ENCODE measurements at regions not wholly inside any gene's neighbourhood (a gene's known extent, or its start where the extent isn't known, plus 50 kb on each side); places are given as distances from the start of the nearest gene placed in this dataset.

GRCh38 chrX:95693365-95693764, 991.3 kb upstream of the DIAPH2 start:
- TF ChIP-seq POLR2A (IDR thresholded peaks at IDR 0.05) (no peak), POLR2AphosphoS5 (IDR thresholded peaks at IDR 0.05) (no peak), CTCF (IDR thresholded peaks at IDR 0.05 in 8 of 11, conservative IDR thresholded peaks at IDR 0.05 in 3 of 11) (no peak)
- no peaks in the 10 kb centered on the region for H3K4me1 ChIP-seq
- no peak overlapping the region for H3K4me3 ChIP-seq
- H3K36me3 ChIP-seq: no peaks in the 10 kb centered on the region
- H3K27me3 ChIP-seq (replicated peaks in 1 of 7): no peaks in the 10 kb centered on the region
- no peaks in the 10 kb centered on the region for H3K9me3 ChIP-seq
- 65 to 85% (median 75%) methylated on average over 2 of the region's 2 CpGs for WGBS, 5 donors
- no peak overlapping the region for H3K27ac ChIP-seq
- no peak for DNase-seq
- intact Hi-C loops (cut with DNase I; ENCODE audit: low total_unique reads): no loop called here

GRCh38 chrX:95703696-95704095, 980.9 kb upstream of the DIAPH2 start:
- Histone ChIP-seq H3K36me3 (no peaks in the 10 kb centered on the region), H3K4me3 (no peak overlapping the region), H3K27ac (no peak overlapping the region), H3K27me3 (replicated peaks in 1 of 7) (no peaks in the 10 kb centered on the region), H3K4me1 (no peaks in the 10 kb centered on the region), H3K9me3 (peaks cover 0 to 4% (median 0%) of the 10 kb centered on the region in 8 donors)
- intact Hi-C loops (cut with DNase I; ENCODE audit: low total_unique reads): no loop called here
- no peak for TF ChIP-seq POLR2A (IDR thresholded peaks at IDR 0.05)
- TF ChIP-seq CTCF (IDR thresholded peaks at IDR 0.05 in 8 of 11, conservative IDR thresholded peaks at IDR 0.05 in 3 of 11): no peak
- no peak for TF ChIP-seq POLR2AphosphoS5 (IDR thresholded peaks at IDR 0.05)
- DNase-seq: no peak
- WGBS, 5 donors: 64 to 96% (median 69%) methylated on average over 1 of the region's 1 CpG

GRCh38 chrX:95716841-95717240, 967.8 kb upstream of the DIAPH2 start:
- WGBS, 5 donors: 62 to 90% (median 73%) methylated on average over 4 of the region's 4 CpGs
- Histone ChIP-seq H3K36me3 (no peaks in the 10 kb centered on the region), H3K4me3 (no peak overlapping the region), H3K4me1 (no peaks in the 10 kb centered on the region), H3K27me3 (replicated peaks in 1 of 7) (no peaks in the 10 kb centered on the region), H3K27ac (no peak overlapping the region), H3K9me3 (no peaks in the 10 kb centered on the region)
- TF ChIP-seq POLR2AphosphoS5 (IDR thresholded peaks at IDR 0.05) (no peak), POLR2A (IDR thresholded peaks at IDR 0.05) (no peak), CTCF (IDR thresholded peaks at IDR 0.05 in 8 of 11, conservative IDR thresholded peaks at IDR 0.05 in 3 of 11) (no peak)
- no peak for DNase-seq
- intact Hi-C loops (cut with DNase I; ENCODE audit: low total_unique reads): no loop called here

GRCh38 chrX:95718746-95719145, 965.9 kb upstream of the DIAPH2 start:
- intact Hi-C loops (cut with DNase I; ENCODE audit: low total_unique reads): no loop called here
- no peaks in the 10 kb centered on the region for H3K27me3 ChIP-seq (replicated peaks in 1 of 7)

More at GRCh38 chrX:95718746-95719145, 965.9 kb upstream of the DIAPH2 start:
- no peaks in the 10 kb centered on the region for H3K36me3 ChIP-seq
- no peak overlapping the region for H3K4me3 ChIP-seq
- 52 to 83% (median 70%) methylated on average over 4 of the region's 4 CpGs for WGBS, 5 donors
- H3K27ac ChIP-seq: no peak overlapping the region
- H3K9me3 ChIP-seq: no peaks in the 10 kb centered on the region
- H3K4me1 ChIP-seq: no peaks in the 10 kb centered on the region
- TF ChIP-seq CTCF (IDR thresholded peaks at IDR 0.05 in 8 of 11, conservative IDR thresholded peaks at IDR 0.05 in 3 of 11) (no peak), POLR2A (IDR thresholded peaks at IDR 0.05) (no peak), POLR2AphosphoS5 (IDR thresholded peaks at IDR 0.05) (no peak)
- DNase-seq: no peak

Measured in spleen (tissue), 11 donors.